GM19452 (cell line): ENCODE measurements at regions not wholly inside any gene's neighbourhood (a gene's known extent, or its start where the extent isn't known, plus 50 kb on each side); places are given as distances from the start of the nearest gene placed in this dataset.

Source experiments
- ATAC-seq: cut with Tn5 transposase; IDR thresholded peaks from one replicate; pipeline ENCODE4 v1.9.1; 2021; ENCODE audit not compliant: unreplicated experiment

DNA sequence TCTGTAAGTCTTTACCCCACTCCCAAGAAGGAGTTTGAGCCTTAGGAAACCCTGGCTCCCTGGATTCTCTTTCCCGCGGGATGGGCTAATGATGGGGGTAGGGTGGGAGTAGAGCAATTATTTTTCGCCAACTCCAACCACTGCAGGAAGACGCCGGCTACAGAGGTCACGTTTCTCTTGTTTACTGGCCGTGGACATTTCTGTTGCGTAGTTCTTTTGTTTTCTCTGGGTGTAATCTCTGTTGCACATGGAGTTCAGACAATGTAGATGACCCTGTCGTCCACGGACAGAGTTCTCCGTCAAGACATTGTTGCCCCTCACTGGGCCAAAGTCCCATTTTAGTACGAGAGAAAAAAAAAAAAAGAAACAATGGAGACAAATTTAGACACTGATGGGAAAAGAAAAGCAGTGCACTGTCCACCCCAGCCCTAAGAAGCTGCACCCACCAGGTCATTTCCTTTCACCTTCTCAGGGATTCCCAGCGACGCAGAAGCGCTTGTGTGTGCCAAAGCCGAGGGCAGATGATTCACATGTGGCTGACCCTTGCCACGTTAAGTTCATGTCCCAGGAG lies 133.9 kb upstream of the ARGLU1 start:
- ATAC-seq: no peak

DNA sequence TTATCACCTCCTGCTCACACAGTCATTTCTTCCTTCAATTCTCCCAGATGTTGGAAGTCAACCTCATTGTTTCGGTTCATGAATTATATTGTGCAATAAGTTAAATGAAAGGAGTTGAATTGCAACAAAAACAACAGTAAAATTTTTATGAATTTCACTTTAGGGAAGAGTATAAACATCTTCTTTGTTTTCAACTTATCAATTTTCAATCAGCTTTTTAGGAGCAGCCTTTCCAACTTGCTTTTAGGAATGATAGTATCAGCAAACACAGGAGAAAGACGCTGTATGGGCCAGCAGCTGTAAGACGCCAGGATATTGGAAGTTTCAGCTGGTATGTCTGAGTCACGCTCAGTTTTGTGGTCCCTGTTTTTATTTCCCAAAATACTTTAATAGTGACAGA lies 132.5 kb upstream of the ARGLU1 start:
- ATAC-seq: no peak

DNA sequence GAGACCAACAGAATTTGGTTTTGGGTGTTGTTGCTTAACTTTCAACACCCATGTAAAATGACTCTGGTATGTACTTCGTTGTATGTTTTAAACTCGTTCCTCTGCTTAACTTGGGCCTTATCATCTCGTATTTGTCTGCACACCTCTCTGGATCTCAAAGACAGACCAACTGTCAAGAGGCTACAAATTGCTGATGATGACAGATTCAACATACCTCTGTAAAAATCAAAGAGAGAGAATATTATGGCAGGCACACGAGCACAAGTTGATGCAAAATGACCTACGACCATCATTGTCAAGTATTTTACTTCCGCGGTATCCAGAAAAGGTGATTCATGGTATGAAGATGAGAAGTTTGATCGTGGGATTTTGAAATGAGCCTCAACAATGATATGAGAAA lies 132.1 kb upstream of the ARGLU1 start:
- no peak for ATAC-seq

DNA sequence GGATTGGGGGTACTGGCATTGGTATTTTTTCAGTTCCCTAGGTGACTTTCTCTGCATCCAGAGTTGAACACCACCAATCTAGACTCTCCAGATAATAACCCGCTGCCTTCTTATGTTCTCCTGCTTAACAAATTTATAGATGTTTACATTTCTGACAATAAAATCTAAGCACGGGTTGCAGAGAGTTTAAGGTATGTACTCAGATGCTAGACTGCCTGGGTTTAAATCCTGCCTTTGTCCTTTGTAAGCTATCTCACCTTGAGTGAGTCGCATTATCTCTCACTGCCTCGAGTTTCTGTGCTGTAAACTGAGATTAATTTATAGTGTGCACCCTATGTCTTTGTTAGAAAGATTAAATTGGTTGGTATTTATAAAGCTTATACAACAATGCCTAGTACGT lies 131.4 kb upstream of the ARGLU1 start:
- no peak for ATAC-seq

DNA sequence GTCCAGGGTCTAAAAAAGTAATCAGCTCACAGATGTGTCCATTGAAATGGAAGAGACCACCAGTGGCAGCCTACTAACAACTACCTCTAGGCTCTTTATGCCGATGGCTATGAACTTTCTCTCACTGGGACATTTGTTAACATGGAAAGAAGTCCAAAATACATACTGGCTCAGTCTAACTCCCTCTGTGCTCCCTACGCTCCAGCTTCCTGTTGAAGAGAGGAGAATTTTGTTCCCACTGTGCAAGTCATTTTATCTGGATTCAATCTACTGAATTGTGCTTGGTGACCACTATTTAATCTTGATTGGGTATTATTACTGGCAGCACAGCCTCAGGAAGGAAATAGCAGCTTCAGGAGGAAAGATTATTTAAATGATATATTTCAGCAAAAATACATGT lies 128.8 kb upstream of the ARGLU1 start:
- no peak for ATAC-seq

DNA sequence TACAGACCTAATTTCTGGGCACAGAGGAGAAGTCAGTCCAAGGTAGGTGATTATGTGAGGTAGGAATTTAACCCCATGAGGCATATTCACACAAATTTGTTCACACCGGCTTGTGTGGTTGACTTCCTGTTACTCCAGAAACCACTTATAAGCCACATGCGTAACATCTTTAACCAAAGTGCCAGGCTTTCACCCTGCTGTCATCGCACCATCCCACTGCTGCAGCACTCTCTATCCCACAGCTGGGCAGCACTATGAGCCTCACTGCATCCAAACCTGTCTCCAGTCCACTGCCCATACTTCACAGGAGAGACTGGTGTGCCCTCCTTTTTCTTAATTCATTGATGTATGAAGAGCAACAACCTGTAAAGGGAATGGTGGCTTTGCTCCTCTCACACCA lies 128.2 kb upstream of the ARGLU1 start:
- ATAC-seq: no peak

DNA sequence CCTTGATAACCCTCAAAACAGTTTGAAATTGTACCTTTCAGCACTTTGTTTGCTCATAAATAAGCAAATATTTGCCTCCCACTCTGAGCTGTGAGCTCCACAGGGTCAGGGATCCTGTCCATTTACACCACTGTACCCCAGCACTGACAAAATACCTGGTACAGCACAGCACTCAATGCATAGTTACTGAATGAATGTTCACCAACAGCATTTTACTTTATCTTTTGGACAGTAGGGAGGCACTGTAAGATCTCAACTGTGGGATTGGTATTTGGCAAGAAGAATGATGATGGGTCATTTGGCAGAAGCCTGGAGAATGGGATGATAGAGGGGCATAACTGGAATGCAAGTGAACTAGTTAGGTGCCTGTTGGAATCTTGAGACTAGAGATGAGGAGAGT lies 127.2 kb upstream of the ARGLU1 start:
- no peak for ATAC-seq

DNA sequence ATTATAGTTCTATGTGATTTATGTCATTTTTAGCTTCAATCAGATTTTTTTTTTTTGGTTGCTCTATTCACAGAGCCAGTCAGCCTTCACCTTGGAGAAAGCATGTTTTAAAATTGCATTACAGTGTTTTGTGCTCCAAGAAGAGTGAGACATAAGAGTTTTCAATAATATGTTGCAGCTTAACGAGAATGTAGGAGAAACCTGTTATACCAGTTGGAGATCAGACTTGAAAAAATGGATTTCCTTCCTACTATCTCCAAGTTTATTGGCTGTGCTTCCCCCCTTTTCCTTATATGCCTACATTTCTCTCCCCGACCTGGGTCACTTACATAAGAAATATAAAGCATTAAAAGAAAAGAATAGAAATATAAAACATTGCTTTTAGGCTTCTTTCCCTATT lies 123.9 kb upstream of the ARGLU1 start:
- ATAC-seq: no peak

DNA sequence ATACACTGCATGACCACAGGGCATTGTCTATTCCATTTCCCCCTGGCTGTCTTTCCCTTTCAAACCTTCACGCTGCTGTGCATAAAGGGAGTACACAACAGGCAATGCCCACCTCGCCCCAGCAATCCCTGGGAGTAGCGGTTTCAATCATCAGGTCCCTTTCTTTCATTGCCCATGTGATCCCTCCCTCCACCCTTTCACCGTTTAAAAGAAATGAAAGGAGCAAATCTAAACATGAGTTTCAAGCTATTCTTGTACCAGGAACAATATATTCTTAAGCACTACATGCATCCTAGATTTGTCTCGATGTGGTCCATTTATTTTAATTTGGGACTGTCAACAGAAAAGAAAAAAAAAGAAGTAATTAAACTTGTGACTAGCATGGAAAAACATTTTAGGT lies 123.4 kb upstream of the ARGLU1 start:
- ATAC-seq: no peak

DNA sequence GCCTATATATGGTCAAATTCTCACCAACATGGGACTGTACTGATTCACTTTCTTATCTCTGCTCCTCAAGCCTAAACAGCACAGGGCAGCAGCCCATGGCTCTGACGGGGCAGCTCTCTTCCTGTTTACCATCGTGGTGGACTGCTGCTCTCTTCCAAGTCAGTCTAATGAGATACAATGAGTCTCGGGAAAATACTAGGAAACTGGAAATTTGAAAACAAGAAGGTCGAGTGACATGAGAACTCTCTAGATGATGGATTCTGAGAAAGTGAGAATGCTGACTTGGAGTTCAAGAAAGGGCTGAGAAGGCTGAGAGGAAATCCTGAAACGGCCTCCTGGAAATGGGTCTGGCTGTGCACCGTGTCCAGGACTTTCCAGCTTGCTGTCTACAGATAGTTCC lies 122.8 kb upstream of the ARGLU1 start:
- no peak for ATAC-seq

DNA sequence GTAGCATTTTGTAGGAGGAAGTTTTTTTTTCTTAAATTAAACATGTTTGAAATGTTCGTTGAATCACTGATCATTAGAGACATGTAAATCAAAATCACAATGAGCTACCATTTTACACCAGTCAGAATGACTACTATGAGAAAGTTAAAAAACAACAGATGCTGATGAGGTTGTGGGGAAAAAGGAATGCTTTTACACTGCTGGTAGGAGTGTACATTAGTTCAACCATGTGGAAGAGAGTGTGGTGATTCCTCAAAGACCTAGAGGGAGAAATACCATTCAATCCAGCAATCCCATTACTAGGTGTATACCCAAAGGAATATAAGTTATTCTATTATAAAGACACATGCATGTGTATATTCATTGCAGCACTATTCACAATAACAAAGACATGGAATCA lies 122.0 kb upstream of the ARGLU1 start:
- no peak for ATAC-seq

DNA sequence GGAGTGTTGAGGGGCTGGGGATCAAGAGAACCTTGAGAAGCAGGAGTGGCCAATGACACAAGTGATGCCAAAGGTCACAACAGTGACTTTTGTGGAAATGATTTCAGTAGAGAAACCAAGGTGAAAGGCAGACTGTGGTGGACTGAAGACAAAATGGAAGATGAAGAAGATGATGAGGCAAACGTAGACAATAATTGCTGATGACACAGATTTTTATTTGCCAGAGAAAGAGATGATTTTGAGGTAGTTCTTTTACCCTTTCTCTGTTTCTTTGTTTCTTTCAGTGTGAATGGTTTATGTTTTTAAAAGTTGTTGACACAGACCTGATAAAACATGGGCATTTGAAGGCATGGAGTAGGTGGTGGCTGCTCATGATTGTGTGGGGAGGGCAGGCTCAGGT lies 121.0 kb upstream of the ARGLU1 start:
- ATAC-seq: no peak

DNA sequence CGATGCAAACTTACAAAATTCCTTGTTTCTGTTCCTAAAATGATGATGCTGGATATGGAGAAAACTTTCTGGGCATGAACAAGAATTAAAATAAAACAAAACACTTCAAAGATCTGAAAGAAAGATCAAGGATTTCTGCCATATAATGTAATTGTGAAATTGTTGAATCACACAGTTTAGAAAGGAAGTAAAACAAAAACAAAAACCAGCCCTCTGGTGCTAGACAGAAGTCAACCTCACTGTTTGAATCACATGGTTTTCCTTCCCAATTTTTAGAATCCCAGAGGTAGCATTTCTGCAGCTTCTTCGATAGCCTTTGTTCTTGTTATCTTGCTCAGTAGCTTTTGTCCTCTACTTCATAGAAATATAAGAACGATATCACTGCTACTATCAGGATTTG lies 118.2 kb upstream of the ARGLU1 start:
- ATAC-seq: no peak

DNA sequence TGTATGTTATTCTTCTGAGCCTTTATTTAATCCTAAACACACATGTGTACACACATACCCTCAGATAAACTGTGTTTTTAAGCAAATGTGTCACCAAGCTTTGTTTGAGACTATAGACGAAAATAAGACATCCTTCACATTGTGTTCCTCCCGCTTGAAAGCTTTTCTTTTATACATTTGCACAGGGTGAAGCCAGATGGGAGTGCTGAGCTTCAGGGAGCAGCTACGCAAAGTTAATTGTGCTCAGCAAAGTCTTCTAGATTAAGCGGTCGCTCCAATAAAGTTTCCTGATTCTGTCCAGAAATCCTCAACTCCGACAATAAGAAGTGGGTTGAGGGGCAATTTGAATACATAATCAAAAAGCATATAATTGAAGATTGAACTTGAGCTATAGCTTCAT lies 117.2 kb upstream of the ARGLU1 start:
- no peak for ATAC-seq

DNA sequence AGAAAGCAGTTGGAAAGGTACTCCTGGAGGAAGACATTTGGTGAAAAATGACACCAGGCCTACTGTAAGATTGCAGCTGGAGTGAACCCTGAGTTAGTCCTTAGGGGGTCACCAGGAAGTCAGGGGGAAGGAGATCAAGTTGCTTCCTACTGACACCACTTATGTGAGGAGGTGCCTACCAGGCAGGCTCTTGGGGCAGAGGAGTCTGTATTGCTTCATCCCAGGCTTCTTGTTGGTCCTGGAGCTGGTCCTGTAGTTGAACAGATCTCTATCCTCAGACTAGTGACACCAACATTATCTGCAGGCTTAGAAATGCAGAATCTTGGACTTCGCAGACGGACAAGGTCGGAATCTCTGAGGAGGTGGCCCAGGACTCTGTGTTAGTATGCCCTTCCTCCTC lies 116.0 kb upstream of the ARGLU1 start:
- ATAC-seq: no peak

DNA sequence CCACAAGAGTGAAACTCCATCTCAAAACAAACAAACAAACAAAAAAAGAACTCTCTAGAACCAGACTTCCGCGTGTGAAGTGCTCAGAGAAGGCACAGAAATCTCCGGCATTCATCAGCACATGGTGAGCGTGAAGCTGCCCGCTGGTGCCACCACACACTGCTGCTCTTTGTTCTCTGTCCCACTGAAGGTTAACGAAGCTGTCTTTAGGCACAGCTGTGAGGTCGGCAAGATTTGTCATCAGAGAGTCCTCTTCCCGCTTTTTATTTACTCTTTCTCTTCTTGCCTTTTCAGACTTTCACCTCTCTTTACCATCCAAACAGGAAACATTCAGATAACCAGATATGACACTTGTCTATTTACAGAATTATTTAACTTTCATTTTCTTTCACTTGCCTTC lies 115.2 kb upstream of the ARGLU1 start:
- no peak for ATAC-seq

DNA sequence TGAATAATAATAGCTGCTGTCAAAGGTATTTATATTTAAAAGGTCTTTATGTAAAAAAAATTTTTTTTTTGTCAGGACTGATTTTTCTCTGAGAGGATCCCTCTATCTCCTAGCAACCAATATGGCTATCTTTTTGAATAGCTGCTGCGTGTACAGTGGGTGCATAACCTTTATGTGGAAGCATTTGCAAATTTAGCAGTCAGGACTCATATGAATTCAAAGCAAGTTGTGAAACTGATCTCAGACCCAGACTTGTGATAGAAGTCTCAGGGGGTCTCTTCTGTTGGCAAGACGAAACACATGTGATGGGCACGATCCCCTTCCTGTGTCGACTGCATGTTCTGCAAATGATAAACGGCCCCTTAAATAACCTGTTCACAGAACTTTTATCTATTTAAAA lies 114.1 kb upstream of the ARGLU1 start:
- no peak for ATAC-seq

DNA sequence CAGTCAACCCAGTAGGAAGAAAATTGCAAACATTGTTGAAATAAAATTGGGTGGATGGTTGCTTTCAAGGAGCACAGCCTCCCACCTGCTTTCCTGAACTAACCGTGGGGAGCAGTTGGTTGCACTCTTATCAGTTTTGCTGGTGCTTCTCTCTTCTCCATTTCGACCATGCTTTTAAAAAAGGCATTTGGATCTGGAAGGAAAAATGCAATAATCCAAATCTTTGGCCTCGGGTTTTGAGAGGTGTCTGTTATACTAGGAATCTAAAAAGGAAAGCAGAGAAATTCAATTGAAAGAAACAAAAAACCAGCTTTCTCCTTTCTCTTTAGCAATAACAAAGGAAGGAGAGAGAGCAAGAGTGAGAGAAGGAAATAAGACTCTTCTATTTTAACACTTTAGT lies 113.6 kb upstream of the ARGLU1 start:
- ATAC-seq: no peak

DNA sequence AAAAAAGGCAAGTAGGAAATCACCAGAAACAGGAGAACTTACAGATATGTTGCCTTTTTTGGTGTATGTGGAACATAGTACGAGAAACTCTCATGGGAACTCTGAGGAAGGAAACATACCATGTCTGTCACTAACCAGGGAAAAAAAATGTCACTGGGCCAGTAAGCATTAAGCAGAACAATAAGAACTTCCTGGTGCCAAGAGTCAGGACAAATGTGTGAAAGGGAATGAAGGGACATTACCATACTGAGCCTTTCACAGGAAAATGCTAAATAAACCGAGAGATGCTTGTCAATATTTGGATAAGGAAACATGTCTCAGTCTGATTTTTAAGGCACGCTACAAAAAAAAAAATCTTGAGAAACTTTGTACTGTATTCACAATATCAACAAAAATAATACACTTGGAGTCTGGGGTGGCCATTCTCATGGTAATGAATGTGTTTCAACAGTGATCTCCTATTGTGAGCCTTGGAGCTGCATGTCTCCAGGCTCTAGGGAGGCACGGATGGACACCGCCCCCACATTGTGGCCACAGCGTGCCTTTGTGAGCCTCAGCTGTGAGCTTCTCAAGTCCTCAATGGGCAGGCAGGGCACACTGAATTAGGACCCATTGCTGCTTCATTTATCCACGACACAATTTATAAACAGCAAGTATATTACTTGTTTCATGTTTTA lies 113.0 kb upstream of the ARGLU1 start:
- no peak for ATAC-seq

DNA sequence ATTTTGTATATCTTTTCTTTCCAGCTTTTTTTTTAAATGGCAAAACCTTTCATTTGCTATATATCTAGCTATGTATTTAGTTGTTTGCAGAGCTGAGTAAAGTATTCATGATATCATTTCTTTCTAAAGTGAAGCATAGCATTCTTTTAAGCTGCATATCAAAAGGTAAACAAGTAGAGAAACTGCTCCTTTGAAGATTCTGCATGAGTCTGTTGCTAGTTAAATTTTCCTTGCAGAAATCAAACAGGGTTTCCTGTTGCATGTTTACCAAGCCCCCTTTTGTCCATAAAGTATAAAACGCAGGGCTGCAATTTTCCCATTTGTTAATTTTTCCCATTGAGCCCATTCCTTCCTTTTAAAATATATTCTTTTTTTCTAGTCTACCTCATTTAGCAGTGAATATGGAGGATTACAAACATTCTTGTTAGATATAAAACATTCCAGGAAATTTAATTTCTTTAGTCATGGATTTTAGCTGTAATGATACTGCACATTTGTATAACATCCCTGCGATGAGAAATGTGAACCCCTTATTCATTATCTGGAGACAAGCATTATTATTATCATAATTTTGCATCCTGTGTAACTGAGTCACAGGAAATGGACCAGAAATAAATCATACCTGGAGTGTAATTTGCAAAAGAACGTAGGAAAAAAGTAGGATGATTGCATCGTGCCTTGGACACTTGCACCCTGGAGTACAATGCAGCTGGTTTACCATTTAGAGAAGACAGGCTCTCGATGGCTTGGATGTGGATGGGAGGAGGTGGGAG lies 110.9 kb upstream of the ARGLU1 start:
- no peak for ATAC-seq

DNA sequence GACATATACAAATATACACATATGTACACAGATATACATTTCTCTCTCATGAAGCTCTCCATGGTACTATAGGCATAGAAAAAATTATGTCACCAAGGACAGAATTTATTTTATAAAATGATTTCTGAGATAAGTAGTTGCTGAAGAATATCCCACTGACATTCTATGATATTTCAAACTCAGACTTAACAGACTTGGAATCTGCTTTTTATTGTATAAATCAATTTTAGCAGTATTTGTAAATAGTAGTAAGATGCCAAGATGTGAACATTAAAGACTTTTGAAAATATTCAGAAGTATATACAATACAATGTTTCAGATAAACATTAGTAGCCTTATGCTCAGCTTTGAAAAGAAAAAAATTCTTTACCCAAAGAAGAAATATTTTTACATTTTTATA lies 107.4 kb upstream of the ARGLU1 start:
- ATAC-seq: no peak

DNA sequence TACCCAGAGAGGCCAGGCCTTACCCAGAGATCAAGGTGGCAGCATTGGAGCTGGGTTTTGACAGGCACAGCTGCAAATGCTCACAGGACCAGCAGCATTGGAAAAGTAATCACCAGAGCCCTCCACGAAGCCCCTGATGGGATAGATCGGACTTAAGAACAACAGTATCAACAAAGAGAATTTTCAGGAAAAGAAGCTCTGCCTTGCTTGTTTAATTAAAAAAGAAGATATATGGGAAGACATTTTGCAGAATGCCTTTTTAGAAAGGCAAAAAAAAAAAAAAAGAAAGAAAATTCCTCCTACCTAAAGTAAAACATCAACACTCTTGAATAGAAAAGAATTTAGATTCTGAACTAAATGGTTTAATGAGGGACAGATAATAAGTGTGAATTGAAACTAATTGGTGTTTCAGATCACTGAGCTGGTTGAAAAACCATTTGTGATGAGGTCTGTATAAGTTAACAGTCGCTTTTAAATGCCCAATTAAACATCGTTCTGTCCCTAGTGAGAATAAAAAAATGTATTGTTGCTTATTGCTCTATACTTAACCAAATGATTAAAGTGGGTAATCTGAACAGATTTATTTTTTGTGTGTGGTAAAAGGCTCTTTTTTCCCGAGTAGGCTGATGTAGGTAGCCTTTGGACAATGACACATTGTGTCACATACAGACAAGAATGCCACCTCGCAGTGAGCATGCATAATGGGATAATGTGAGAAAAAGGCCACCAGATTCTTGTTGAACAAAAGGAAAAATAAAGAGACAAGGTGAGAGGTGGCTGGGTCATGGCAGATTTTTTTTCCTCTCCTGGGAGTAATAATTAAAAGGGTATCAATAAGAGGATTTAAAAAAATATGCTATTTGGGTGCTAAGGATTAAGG lies 93.0 kb upstream of the ARGLU1 start:
- ATAC-seq: no peak
